ENCODE measurements at regions not wholly inside any gene's neighbourhood (a gene's known extent, or its start where the extent isn't known, plus 50 kb on each side); places are given as distances from the start of the nearest gene placed in this dataset.

DNA sequence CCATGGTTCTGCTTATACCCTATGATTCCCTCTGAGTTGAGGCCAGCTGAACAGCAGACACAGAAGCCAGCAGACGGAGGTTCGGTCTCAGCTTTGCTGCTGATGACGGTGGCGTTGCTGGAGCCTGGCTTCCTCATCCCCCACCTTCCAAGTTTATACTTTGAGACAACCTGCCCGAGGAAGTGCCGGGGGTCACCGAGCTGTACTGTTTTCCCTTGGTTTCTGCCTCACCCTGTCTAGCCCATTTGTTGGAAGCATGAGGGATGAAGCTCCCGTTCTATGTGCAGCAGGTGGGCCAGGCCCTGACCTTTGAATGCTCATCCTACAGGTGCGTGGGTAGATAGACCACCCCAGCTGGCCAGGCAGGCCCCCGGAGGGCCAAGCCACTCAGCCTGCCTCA is 117.3 kb downstream of the MYCN start:
- TF ChIP-seq, protein P1, sequence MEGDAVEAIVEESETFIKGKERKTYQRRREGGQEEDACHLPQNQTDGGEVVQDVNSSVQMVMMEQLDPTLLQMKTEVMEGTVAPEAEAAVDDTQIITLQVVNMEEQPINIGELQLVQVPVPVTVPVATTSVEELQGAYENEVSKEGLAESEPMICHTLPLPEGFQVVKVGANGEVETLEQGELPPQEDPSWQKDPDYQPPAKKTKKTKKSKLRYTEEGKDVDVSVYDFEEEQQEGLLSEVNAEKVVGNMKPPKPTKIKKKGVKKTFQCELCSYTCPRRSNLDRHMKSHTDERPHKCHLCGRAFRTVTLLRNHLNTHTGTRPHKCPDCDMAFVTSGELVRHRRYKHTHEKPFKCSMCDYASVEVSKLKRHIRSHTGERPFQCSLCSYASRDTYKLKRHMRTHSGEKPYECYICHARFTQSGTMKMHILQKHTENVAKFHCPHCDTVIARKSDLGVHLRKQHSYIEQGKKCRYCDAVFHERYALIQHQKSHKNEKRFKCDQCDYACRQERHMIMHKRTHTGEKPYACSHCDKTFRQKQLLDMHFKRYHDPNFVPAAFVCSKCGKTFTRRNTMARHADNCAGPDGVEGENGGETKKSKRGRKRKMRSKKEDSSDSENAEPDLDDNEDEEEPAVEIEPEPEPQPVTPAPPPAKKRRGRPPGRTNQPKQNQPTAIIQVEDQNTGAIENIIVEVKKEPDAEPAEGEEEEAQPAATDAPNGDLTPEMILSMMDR (IDR thresholded peaks at IDR 0.05; ENCODE audit: control extremely low read depth in 1 of 3, insufficient read depth in 1 of 3, low read depth in 1 of 3, low read length in 3 of 3) = no peak
- TF ChIP-seq POLR2A (IDR thresholded peaks at IDR 0.05; ENCODE audit: control extremely low read depth in 1 of 2, low read depth in 2 of 2, low read length in 2 of 2) (no peak), JUN (IDR thresholded peaks at IDR 0.05; ENCODE audit: low read depth, low read length) (no peak), ATF3 (IDR thresholded peaks at IDR 0.05; ENCODE audit: insufficient read depth, low read depth, low read length) (no peak), EP300 (IDR thresholded peaks at IDR 0.05; ENCODE audit: borderline replicate concordance in 1 of 2, low read depth in 2 of 2, low read length in 2 of 2) (no peak), SAP30 (IDR thresholded peaks at IDR 0.05; ENCODE audit: insufficient read depth, insufficient replicate concordance, low read length) (no peak), HDAC6 (IDR thresholded peaks at IDR 0.05; ENCODE audit: low read depth, low read length) (no peak), PHF8 (conservative IDR thresholded peaks at IDR 0.05; ENCODE audit: low read depth, low read length) (no peak)

All from H1 (cell line).